ENCODE measurements at regions not wholly inside any gene's neighbourhood (a gene's known extent, or its start where the extent isn't known, plus 50 kb on each side); places are given as distances from the start of the nearest gene placed in this dataset.
"Not testable (repeated sequence)": the region's sequence is repeated elsewhere in the genome, so short reads cannot be mapped to it uniquely, and the experiment has no call there.

DNA sequence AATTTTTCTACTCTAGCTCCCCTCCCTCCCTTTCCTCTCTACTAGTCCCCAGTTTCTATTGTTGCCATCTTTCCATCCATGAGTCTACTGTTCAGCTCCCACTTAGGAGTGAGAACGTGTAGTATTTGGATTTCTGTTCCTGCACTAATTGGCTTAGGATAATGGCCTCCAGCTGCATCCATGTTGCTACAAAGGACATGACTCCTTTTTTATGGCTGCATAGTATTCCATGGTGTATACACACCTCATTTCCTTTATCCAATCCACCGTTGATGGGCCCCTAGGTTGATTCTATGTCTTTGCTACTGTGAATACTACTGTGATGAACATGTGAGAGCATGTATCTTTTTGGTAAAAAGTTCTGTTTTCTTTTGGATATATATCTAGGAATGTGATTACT is 138.9 kb upstream of the MSX2 start:
- in situ Hi-C loops (cut with MboI; ENCODE audit: low pct_unique_long_range_greater_than_20kb, low sequenced_read_pairs, unreplicated experiment), result no loop called here
- TF ChIP-seq CTCF (IDR thresholded peaks at IDR 0.05; ENCODE audit: extremely low read depth, insufficient read depth, missing control alignments), result no peak
- DNase-seq (ENCODE audit: low spot score), result no peak

- DNase-seq (ENCODE audit: low spot score); in situ Hi-C loops (cut with MboI; ENCODE audit: low pct_unique_long_range_greater_than_20kb, low sequenced_read_pairs, unreplicated experiment): not testable (repeated sequence)
Measured at GRCh38 chr5:174586163-174586562, 138.2 kb upstream of the MSX2 start.

DNA sequence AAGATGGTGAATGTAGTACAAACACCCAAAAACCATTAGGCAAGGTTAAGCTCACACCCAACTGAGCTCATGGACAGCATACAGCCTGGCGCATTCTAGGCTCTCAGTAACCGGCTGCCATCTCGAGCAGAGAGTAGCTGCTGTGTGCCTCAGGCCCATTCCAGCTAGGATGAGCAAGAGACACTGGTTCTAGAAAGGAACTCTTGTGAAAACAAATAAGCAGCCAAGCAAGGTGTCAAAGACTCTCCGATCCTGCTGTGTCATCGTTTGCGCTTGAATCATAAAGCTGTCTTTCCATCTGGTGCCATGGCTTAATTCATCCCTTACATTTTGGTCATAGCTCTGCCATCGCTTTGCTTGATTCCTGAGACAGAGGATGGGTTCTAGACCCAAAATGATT is 135.4 kb upstream of the MSX2 start:
- in situ Hi-C loops (cut with MboI; ENCODE audit: low pct_unique_long_range_greater_than_20kb, low sequenced_read_pairs, unreplicated experiment), result no loop called here
- no peak for DNase-seq (ENCODE audit: low spot score)
- no peak for TF ChIP-seq CTCF (IDR thresholded peaks at IDR 0.05; ENCODE audit: extremely low read depth, insufficient read depth, missing control alignments)

- in situ Hi-C loops (cut with MboI; ENCODE audit: low pct_unique_long_range_greater_than_20kb, low sequenced_read_pairs, unreplicated experiment), result no loop called here
Measured at GRCh38 chr5:174589599-174589998, 134.8 kb upstream of the MSX2 start.

GRCh38 chr5:174590820-174591219 is 133.6 kb upstream of the MSX2 start:
- DNase-seq (ENCODE audit: low spot score), result no peak
- no peak for TF ChIP-seq CTCF (IDR thresholded peaks at IDR 0.05; ENCODE audit: extremely low read depth, insufficient read depth, missing control alignments)
- in situ Hi-C loops (cut with MboI; ENCODE audit: low pct_unique_long_range_greater_than_20kb, low sequenced_read_pairs, unreplicated experiment), result no loop called here

More at GRCh38 chr5:174589599-174589998, 134.8 kb upstream of the MSX2 start:
- no peak for TF ChIP-seq CTCF (IDR thresholded peaks at IDR 0.05; ENCODE audit: extremely low read depth, insufficient read depth, missing control alignments)
- no peak for DNase-seq (ENCODE audit: low spot score)

GRCh38 chr5:174596429-174596828 is 128.0 kb upstream of the MSX2 start:
- in situ Hi-C loops (cut with MboI; ENCODE audit: low pct_unique_long_range_greater_than_20kb, low sequenced_read_pairs, unreplicated experiment), result no loop called here
- DNase-seq (ENCODE audit: low spot score), result no peak
- no peak for TF ChIP-seq CTCF (IDR thresholded peaks at IDR 0.05; ENCODE audit: extremely low read depth, insufficient read depth, missing control alignments)

GRCh38 chr5:174599992-174600391 is 124.4 kb upstream of the MSX2 start:
- in situ Hi-C loops (cut with MboI; ENCODE audit: low pct_unique_long_range_greater_than_20kb, low sequenced_read_pairs, unreplicated experiment), result no loop called here
- DNase-seq (ENCODE audit: low spot score), result no peak
- no peak for TF ChIP-seq CTCF (IDR thresholded peaks at IDR 0.05; ENCODE audit: extremely low read depth, insufficient read depth, missing control alignments)
